ENCODE measurements at regions not wholly inside any gene's neighbourhood (a gene's known extent, or its start where the extent isn't known, plus 50 kb on each side); places are given as distances from the start of the nearest gene placed in this dataset.

DNA sequence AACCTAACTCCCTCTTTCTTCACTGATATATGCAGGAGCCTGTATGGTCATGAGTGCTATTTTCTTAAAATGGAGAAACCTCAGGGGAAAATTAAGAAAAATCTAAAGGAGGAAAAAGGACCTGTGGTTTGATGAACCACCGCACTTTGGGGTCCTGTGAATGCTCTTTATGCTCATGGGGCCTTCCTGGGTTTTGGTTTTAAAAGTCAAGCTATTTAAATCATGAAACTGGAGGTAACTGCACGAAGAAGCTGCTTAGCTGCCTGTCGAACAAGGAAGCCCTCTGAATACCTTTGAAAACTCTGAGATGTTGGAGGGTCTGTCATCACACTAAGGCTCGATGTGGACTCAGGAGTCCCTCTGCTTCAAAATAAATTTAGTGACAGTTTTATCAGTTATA is 564.5 kb upstream of the ADAMTS16 start:
- TF ChIP-seq POLR2A (IDR thresholded peaks at IDR 0.05) = no peak
- TF ChIP-seq, protein P1, sequence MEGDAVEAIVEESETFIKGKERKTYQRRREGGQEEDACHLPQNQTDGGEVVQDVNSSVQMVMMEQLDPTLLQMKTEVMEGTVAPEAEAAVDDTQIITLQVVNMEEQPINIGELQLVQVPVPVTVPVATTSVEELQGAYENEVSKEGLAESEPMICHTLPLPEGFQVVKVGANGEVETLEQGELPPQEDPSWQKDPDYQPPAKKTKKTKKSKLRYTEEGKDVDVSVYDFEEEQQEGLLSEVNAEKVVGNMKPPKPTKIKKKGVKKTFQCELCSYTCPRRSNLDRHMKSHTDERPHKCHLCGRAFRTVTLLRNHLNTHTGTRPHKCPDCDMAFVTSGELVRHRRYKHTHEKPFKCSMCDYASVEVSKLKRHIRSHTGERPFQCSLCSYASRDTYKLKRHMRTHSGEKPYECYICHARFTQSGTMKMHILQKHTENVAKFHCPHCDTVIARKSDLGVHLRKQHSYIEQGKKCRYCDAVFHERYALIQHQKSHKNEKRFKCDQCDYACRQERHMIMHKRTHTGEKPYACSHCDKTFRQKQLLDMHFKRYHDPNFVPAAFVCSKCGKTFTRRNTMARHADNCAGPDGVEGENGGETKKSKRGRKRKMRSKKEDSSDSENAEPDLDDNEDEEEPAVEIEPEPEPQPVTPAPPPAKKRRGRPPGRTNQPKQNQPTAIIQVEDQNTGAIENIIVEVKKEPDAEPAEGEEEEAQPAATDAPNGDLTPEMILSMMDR (IDR thresholded peaks at IDR 0.05) = no peak
- WGBS, 2 donors = 83 to 85% methylated on average over 4 of the region's 4 CpGs
- H3K4me3 ChIP-seq (ENCODE audit: low read depth, poor library complexity, severe bottlenecking) = no peak overlapping the region
- no peak for DNase-seq (ENCODE audit: low spot score in 2 of 2)
- intact Hi-C loops (cut with DNase I; ENCODE audit: low total_unique reads) = no loop called here

DNA sequence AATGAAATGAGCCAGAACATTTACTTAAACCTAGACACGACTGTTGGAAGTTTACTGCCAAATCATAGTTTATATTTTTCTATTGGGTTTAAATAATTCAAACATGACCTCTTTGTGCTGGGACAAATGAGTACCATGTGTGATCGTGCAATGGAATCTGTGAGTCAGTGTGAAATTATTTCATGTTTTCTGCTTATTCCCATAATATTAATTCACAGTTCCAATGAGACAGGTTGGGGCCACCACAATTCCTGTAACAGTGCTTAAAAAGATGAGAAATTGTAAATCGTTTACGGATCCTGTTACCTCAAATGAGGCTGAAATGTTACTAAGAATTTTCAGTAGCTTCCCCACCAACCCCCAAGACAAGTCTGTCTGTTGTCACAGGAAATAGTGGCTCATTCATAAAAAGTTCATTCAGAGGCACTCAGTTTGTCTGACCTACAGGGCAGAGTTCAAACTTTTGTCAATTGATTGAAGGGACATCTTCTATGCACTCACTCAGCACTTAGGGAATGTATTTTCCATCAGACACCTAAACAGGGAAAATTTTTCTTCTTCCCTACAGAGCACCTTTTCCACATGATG is 563.9 kb upstream of the ADAMTS16 start:
- DNase-seq (ENCODE audit: low spot score in 2 of 2) = no peak
- intact Hi-C loops (cut with DNase I; ENCODE audit: low total_unique reads) = no loop called here
- no peak overlapping the region for H3K4me3 ChIP-seq (ENCODE audit: low read depth, poor library complexity, severe bottlenecking)
- 42 to 45% methylated on average over 4 of the region's 4 CpGs for WGBS, 2 donors
- TF ChIP-seq, protein P1 (IDR thresholded peaks at IDR 0.05) = no peak
- no peak for TF ChIP-seq POLR2A (IDR thresholded peaks at IDR 0.05)

DNA sequence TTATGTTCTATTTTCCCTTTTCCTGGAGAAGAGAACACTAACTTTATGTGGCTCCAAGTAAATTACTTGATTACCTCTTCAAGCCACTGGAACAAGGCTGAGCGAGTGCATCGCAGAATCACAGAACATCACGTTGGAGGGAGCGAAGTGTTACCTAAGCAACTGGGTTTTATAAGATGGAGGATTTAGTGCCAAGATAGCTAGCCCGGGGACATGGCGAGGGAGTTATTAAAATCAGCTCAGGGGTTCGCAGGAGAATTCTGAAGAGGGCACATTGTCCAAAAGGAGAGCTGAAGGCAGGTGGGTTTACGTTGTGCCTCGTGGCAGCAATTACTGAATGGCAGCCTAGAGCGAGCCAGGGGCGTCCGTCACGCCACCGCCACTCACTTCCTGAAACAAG is 563.2 kb upstream of the ADAMTS16 start:
- H3K4me3 ChIP-seq (ENCODE audit: low read depth, poor library complexity, severe bottlenecking) = no peak overlapping the region
- intact Hi-C loops (cut with DNase I; ENCODE audit: low total_unique reads) = no loop called here
- 65 to 76% methylated on average over 14 of the region's 14 CpGs for WGBS, 2 donors
- TF ChIP-seq, protein P1 (IDR thresholded peaks at IDR 0.05) = no peak
- TF ChIP-seq POLR2A (IDR thresholded peaks at IDR 0.05) = no peak
- DNase-seq (ENCODE audit: low spot score in 2 of 2) = no peak

DNA sequence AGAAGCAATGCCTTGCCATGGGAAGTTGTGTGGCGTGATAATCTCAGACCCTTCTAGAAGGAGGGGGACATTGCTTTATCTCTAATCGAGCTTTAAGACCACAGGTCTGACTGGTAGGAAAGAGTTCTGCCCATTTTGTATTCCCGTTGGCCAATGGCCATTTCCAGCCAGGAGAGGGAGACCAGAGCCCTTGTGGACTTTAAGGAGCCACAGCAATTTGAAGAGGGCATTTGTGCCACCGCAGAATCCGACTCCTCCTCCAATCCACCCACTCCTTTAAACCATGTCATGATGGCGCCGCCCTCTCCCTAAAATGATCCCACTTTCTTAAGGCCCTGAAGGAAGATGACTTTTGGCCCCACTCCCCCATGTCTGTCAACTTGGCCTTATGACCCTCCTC is 560.5 kb upstream of the ADAMTS16 start:
- intact Hi-C loops (cut with DNase I; ENCODE audit: low total_unique reads) = no loop called here
- TF ChIP-seq POLR2A (IDR thresholded peaks at IDR 0.05) = no peak
- TF ChIP-seq, protein P1 (IDR thresholded peaks at IDR 0.05) = no peak
- DNase-seq (ENCODE audit: low spot score in 2 of 2) = no peak
- no peak overlapping the region for H3K4me3 ChIP-seq (ENCODE audit: low read depth, poor library complexity, severe bottlenecking)
- 92 to 93% methylated on average over 7 of the region's 7 CpGs for WGBS, 2 donors

DNA sequence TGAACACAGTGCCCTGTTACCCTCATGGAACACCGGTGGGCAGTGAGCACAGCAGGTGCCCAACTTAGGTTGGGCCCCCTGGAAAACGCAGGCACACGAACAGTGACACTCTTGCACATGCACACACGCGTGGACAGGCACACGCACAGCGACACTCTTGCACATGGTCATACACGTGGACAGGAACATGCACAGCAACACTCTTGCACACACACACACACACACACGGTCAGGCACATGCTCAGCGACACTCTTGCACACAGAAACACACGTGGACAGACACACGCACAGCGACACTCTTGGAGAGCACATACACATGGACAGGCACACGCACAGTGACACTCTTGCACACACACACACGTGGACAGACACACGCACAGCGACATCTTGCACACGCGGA is 559.4 kb upstream of the ADAMTS16 start:
- DNase-seq (ENCODE audit: low spot score in 2 of 2) = no peak
- intact Hi-C loops (cut with DNase I; ENCODE audit: low total_unique reads) = no loop called here
- TF ChIP-seq, protein P1 (IDR thresholded peaks at IDR 0.05) = no peak
- no peak for TF ChIP-seq POLR2A (IDR thresholded peaks at IDR 0.05)
- no peak overlapping the region for H3K4me3 ChIP-seq (ENCODE audit: low read depth, poor library complexity, severe bottlenecking)
- whole genome bisulfite sequencing, 2 donors = 95 to 98% methylated on average over 19 of the region's 19 CpGs

DNA sequence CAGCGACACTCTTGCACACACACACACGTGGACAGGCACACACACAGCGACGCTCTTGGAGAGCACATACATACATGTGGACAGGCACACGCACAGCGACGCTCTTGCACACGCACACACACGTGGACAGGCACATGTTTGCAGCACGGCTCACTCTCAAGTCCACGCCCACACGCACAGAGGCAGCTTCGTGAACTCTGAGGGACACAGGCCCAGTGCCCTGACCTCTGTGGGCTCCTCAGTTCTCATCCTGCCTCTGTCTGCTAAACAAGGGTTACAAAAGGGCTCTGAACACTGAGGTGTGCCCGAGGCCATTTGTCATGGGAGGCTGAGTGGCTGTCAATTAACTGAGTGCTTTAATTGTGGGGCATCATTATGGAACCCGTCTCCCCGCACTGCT is 558.8 kb upstream of the ADAMTS16 start:
- no peak overlapping the region for H3K4me3 ChIP-seq (ENCODE audit: low read depth, poor library complexity, severe bottlenecking)
- WGBS, 2 donors = 89 to 90% methylated on average over 16 of the region's 16 CpGs
- TF ChIP-seq, protein P1 (IDR thresholded peaks at IDR 0.05) = no peak
- no peak for TF ChIP-seq POLR2A (IDR thresholded peaks at IDR 0.05)
- DNase-seq (ENCODE audit: low spot score in 2 of 2) = no peak
- intact Hi-C loops (cut with DNase I; ENCODE audit: low total_unique reads) = no loop called here
